Left ventricle myocardium inferior (tissue), 1 donor: ENCODE measurements at regions not wholly inside any gene's neighbourhood (a gene's known extent, or its start where the extent isn't known, plus 50 kb on each side); places are given as distances from the start of the nearest gene placed in this dataset.

Experiments
- DNase-seq: peaks from one replicate; pipeline ENCODE4 v3.0.0-alpha.2; 2020
- H3K27ac ChIP-seq: fragments of 200-600 bp; replicated peaks from 2 replicates; pipeline ENCODE4 v1.8.0; 2021
- H3K27me3 ChIP-seq: fragments of 200-600 bp; 2 replicates; pipeline ENCODE4 v1.8.0; 2021; ENCODE audit warnings: low read depth
- H3K36me3 ChIP-seq: fragments of 200-600 bp; 2 replicates; pipeline ENCODE4 v1.8.0; 2021
- H3K4me1 ChIP-seq: fragments of 200-600 bp; 2 replicates; pipeline ENCODE4 v1.8.0; 2021
- H3K4me3 ChIP-seq: fragments of 200-600 bp; 2 replicates; pipeline ENCODE4 v1.8.0; 2021; ENCODE audit warnings: mild to moderate bottlenecking, moderate library complexity
- H3K9me3 ChIP-seq: fragments of 200-600 bp; replicated peaks from 2 replicates; pipeline ENCODE4 v1.8.0; 2021
- intact Hi-C: fragments of 100-400 bp; cut with micrococcal nuclease; formaldehyde crosslinking; loops from one replicate; pipeline ENCODE4 v1.11.0; 2022
- TF ChIP-seq, protein P1 (sequence below): fragments of 200-600 bp; IDR thresholded peaks from 2 replicates; pipeline ENCODE4 v1.8.0; 2021; ENCODE audit warnings: antibody characterized with exemption, mild to moderate bottlenecking, borderline replicate concordance
- donor health status: DM: no; HTN: yes; CAD: no; lungs with severe emphysema.

DNA sequence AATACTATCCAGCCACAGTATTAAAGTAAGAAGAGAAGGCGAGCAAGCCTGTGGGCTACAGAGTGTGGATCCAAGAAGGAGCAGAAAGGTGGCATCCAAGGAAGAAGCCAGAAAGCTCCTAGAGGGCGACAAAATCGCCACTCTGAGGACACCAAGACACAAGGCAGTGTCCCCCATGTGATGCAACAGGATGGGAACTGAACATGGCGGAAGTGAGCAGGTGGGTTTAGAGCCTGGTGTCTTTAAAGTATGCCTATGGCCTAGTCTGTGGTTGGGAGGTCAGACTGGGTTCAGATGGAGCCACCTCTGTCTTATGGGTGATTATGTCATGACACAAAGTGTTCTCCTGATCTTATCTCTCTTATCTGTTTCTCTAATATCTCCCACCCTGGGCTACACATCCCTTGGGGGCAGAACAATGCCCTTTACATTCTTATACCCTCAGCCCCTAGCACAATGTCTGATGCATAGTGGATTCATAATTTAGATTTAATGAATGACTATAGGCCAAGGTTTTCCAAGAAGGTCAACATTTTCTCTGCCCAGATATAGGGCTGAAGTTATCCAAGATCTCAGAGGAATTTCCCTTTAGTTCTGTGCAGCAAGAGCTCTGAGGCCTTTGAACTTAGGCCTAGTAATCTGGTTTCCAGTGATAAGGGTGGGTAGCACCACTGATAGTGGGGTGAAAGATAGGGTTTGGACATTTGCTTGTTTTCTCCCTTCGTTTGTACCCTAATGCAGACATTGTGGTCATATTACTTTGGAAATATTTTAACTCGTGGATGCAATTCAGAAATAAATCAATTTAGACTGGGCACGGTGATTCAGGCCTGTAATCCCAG is 167.3 kb upstream of the AKIRIN2 start:
- Histone ChIP-seq H3K9me3 (no peaks in the 10 kb centered on the region), H3K36me3 (no peaks in the 10 kb centered on the region), H3K27me3 (peaks cover 2% of the 10 kb centered on the region), H3K27ac (no peak overlapping the region), H3K4me3 (no peak overlapping the region), H3K4me1 (no peaks in the 10 kb centered on the region)
- intact Hi-C loops, result no loop called here
- DNase-seq, result no peak
- TF ChIP-seq, protein P1, sequence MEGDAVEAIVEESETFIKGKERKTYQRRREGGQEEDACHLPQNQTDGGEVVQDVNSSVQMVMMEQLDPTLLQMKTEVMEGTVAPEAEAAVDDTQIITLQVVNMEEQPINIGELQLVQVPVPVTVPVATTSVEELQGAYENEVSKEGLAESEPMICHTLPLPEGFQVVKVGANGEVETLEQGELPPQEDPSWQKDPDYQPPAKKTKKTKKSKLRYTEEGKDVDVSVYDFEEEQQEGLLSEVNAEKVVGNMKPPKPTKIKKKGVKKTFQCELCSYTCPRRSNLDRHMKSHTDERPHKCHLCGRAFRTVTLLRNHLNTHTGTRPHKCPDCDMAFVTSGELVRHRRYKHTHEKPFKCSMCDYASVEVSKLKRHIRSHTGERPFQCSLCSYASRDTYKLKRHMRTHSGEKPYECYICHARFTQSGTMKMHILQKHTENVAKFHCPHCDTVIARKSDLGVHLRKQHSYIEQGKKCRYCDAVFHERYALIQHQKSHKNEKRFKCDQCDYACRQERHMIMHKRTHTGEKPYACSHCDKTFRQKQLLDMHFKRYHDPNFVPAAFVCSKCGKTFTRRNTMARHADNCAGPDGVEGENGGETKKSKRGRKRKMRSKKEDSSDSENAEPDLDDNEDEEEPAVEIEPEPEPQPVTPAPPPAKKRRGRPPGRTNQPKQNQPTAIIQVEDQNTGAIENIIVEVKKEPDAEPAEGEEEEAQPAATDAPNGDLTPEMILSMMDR, result no peak

DNA sequence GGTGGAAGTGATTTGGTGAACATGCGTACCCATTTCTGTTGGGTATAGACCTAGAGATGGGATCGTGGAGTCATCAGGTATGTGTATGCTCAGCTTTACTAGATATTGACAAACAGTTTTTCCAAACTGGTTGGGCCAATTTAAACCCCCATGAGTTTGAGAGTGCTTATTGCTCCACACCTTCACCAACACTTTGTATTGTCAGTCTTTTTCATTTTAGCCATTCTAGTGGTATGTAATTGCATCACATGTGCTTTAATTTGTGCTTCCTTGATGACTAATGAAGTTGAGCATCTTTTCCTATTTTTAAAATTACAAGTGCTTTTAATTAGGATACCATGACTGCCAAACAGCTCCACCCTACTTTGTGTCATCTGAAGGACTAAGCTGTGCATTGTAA is 158.9 kb upstream of the AKIRIN2 start:
- Histone ChIP-seq H3K9me3 (peaks cover 16% of the 10 kb centered on the region), H3K4me1 (no peaks in the 10 kb centered on the region), H3K27me3 (peaks cover 17% of the 10 kb centered on the region), H3K4me3 (no peak overlapping the region), H3K27ac (no peak overlapping the region), H3K36me3 (no peaks in the 10 kb centered on the region)
- no peak for DNase-seq
- TF ChIP-seq, protein P1, result no peak
- intact Hi-C loops, result no loop called here

DNA sequence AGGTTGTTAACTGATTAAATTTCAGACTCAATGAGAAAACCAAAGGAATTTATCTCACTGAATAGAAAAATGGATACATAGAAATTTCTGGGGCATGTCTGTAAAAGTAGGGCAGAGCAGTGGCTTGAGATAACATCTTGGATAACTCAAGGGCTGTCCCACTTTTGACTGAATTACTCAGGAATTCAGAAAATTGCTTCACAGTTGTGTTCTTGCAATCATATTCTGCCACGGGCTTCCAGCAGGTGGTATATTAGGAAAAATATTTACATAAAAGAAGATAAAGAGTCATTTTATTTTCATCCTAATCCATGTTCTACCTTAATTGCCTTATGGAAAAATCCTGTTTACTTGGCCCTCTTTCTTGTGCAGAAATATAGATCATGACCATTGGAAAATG is 156.4 kb upstream of the AKIRIN2 start:
- no peaks in the 10 kb centered on the region for H3K4me1 ChIP-seq
- H3K27ac ChIP-seq, result no peak overlapping the region
- TF ChIP-seq, protein P1, result no peak
- peaks cover 11% of the 10 kb centered on the region for H3K27me3 ChIP-seq
- H3K36me3 ChIP-seq, result no peaks in the 10 kb centered on the region
- no peak for DNase-seq
- intact Hi-C loops, result no loop called here
- peaks cover 16% of the 10 kb centered on the region for H3K9me3 ChIP-seq
- no peak overlapping the region for H3K4me3 ChIP-seq

GRCh38 chr6:87851674-87852299 is 149.8 kb upstream of the AKIRIN2 start:
- Histone ChIP-seq H3K4me3 (no peak overlapping the region), H3K9me3 (no peaks in the 10 kb centered on the region), H3K36me3 (no peaks in the 10 kb centered on the region), H3K27ac (no peak overlapping the region), H3K27me3 (peaks cover 12% of the 10 kb centered on the region), H3K4me1 (no peaks in the 10 kb centered on the region)
- DNase-seq, result no peak
- intact Hi-C loops, result no loop called here
- TF ChIP-seq, protein P1, result no peak

GRCh38 chr6:87848616-87849015 is 146.6 kb upstream of the AKIRIN2 start:
- DNase-seq, result no peak

More at GRCh38 chr6:87848616-87849015, 146.6 kb upstream of the AKIRIN2 start:
- H3K27ac ChIP-seq, result no peak overlapping the region
- no peaks in the 10 kb centered on the region for H3K4me1 ChIP-seq
- peaks cover 5% of the 10 kb centered on the region for H3K27me3 ChIP-seq
- intact Hi-C loops, result no loop called here
- no peaks in the 10 kb centered on the region for H3K36me3 ChIP-seq
- no peaks in the 10 kb centered on the region for H3K9me3 ChIP-seq
- H3K4me3 ChIP-seq, result no peak overlapping the region
- TF ChIP-seq, protein P1, result no peak
